MM.1S (cell line): ENCODE measurements at regions not wholly inside any gene's neighbourhood (a gene's known extent, or its start where the extent isn't known, plus 50 kb on each side); places are given as distances from the start of the nearest gene placed in this dataset.

Experiments
- DNase-seq: peaks from one replicate; pipeline ENCODE4 v3.0.0-alpha.2; 2015
- H2AFZ ChIP-seq: fragments of 300-600 bp; sonication (generic); 2 replicates; pipeline ENCODE4 v1.6.0; 2016; ENCODE audit warnings: antibody characterized with exemption, low read length
- H3F3A ChIP-seq: fragments of 300-600 bp; sonication (generic); 2 replicates; pipeline ENCODE4 v1.6.1; 2016; ENCODE audit warnings: mild to moderate bottlenecking, antibody characterized with exemption, low read length, moderate library complexity, mixed read lengths; ENCODE audit not compliant: insufficient read depth
- H3K27ac ChIP-seq: fragments of 300-600 bp; sonication (generic); 2 replicates; pipeline ENCODE4 v1.5.1; 2016; ENCODE audit warnings: mild to moderate bottlenecking, low read length
- H3K27me3 ChIP-seq: fragments of 300-600 bp; sonication (generic); replicated peaks from 2 replicates; pipeline ENCODE4 v1.6.0; 2016; ENCODE audit warnings: low read length; ENCODE audit not compliant: insufficient read depth
- H3K36me3 ChIP-seq: fragments of 300-600 bp; sonication (generic); replicated peaks from 2 replicates; pipeline ENCODE4 v1.6.1; 2016; ENCODE audit warnings: mild to moderate bottlenecking, low read length, mixed read lengths; ENCODE audit not compliant: insufficient read depth
- H3K4me1 ChIP-seq: fragments of 300-600 bp; sonication (generic); 2 replicates; pipeline ENCODE4 v1.6.1; 2016; ENCODE audit warnings: low read length, mixed read lengths
- H3K4me2 ChIP-seq: fragments of 300-600 bp; sonication (generic); 2 replicates; pipeline ENCODE4 v1.6.0; 2016; ENCODE audit warnings: low read depth, low read length
- H3K4me3 ChIP-seq: fragments of 300-600 bp; sonication (generic); 2 replicates; pipeline ENCODE4 v1.5.1; 2016; ENCODE audit warnings: low read length, mixed read lengths
- H3K79me2 ChIP-seq: fragments of 300-600 bp; sonication (generic); 2 replicates; pipeline ENCODE4 v1.6.1; 2016; ENCODE audit warnings: mixed run types, low read length, mixed read lengths
- H3K9ac ChIP-seq: fragments of 300-600 bp; sonication (generic); 2 replicates; pipeline ENCODE4 v1.6.1; 2016; ENCODE audit warnings: low read length, mixed read lengths
- H3K9me2 ChIP-seq: fragments of 300-600 bp; sonication (generic); replicated peaks from 2 replicates; pipeline ENCODE4 v1.6.1; 2016; ENCODE audit warnings: mild to moderate bottlenecking, low read length, mixed read lengths; ENCODE audit not compliant: insufficient read depth
- H3K9me3 ChIP-seq: fragments of 300-600 bp; sonication (generic); replicated peaks from 2 replicates; pipeline ENCODE4 v1.6.1; 2016; ENCODE audit warnings: mild to moderate bottlenecking, low read length, mixed read lengths; ENCODE audit not compliant: insufficient read depth
- H4K20me1 ChIP-seq: fragments of 300-600 bp; sonication (generic); 2 replicates; pipeline ENCODE4 v1.6.1; 2016; ENCODE audit warnings: mild to moderate bottlenecking, low read length, moderate library complexity, mixed read lengths; ENCODE audit not compliant: insufficient read depth
- EZH2 ChIP-seq: fragments of 300-600 bp; sonication (generic); optimal IDR thresholded peaks from 2 replicates; pipeline ENCODE3; 2017; ENCODE audit warnings: low read depth, mild to moderate bottlenecking, antibody characterized with exemption, low read length, mixed read lengths
- EZH2phosphoT487 ChIP-seq: fragments of 300-600 bp; sonication (generic); IDR thresholded peaks from 2 replicates; pipeline ENCODE4 v1.6.1; 2018; ENCODE audit warnings: antibody characterized with exemption, low read length
- TF ChIP-seq, protein P1 (sequence below): fragments of 300-600 bp; sonication (generic); IDR thresholded peaks from 2 replicates; pipeline ENCODE4 v1.5.1; 2016; ENCODE audit warnings: antibody characterized with exemption, low read length, mixed read lengths

GRCh38 chr13:106390367-106390766, 145.1 kb downstream of the EFNB2 start:
- no peak for DNase-seq
- no peaks in the 10 kb centered on the region for H3F3A ChIP-seq
- no peak overlapping the region for H3K4me2 ChIP-seq
- no peaks in the 10 kb centered on the region for H3K4me1 ChIP-seq
- H3K9me3 ChIP-seq: no peaks in the 10 kb centered on the region
- no peak overlapping the region for H2AFZ ChIP-seq
- no peak overlapping the region for H3K4me3 ChIP-seq
- no peaks in the 10 kb centered on the region for H3K9me2 ChIP-seq
- no peaks in the 10 kb centered on the region for H3K36me3 ChIP-seq
- H4K20me1 ChIP-seq: no peaks in the 10 kb centered on the region
- H3K27ac ChIP-seq: no peak overlapping the region
- no peak overlapping the region for H3K9ac ChIP-seq
- H3K27me3 ChIP-seq: no peaks in the 10 kb centered on the region
- TF ChIP-seq EZH2 (no peak), EZH2phosphoT487 (no peak)
- TF ChIP-seq, protein P1, sequence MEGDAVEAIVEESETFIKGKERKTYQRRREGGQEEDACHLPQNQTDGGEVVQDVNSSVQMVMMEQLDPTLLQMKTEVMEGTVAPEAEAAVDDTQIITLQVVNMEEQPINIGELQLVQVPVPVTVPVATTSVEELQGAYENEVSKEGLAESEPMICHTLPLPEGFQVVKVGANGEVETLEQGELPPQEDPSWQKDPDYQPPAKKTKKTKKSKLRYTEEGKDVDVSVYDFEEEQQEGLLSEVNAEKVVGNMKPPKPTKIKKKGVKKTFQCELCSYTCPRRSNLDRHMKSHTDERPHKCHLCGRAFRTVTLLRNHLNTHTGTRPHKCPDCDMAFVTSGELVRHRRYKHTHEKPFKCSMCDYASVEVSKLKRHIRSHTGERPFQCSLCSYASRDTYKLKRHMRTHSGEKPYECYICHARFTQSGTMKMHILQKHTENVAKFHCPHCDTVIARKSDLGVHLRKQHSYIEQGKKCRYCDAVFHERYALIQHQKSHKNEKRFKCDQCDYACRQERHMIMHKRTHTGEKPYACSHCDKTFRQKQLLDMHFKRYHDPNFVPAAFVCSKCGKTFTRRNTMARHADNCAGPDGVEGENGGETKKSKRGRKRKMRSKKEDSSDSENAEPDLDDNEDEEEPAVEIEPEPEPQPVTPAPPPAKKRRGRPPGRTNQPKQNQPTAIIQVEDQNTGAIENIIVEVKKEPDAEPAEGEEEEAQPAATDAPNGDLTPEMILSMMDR: no peak
- H3K79me2 ChIP-seq: no peaks in the 10 kb centered on the region

GRCh38 chr13:106385654-106386053, 149.8 kb downstream of the EFNB2 start:
- H3K27ac ChIP-seq: no peak overlapping the region
- TF ChIP-seq, protein P1: no peak
- H3K4me2 ChIP-seq: no peak overlapping the region
- no peak overlapping the region for H3K4me3 ChIP-seq
- H3K9me2 ChIP-seq: no peaks in the 10 kb centered on the region
- H3K79me2 ChIP-seq: no peaks in the 10 kb centered on the region
- H3F3A ChIP-seq: no peaks in the 10 kb centered on the region
- H3K36me3 ChIP-seq: no peaks in the 10 kb centered on the region
- H3K27me3 ChIP-seq: no peaks in the 10 kb centered on the region
- no peaks in the 10 kb centered on the region for H3K9me3 ChIP-seq
- DNase-seq: no peak
- H3K9ac ChIP-seq: no peak overlapping the region
- H4K20me1 ChIP-seq: no peaks in the 10 kb centered on the region
- no peaks in the 10 kb centered on the region for H3K4me1 ChIP-seq
- H2AFZ ChIP-seq: no peak overlapping the region

DNA sequence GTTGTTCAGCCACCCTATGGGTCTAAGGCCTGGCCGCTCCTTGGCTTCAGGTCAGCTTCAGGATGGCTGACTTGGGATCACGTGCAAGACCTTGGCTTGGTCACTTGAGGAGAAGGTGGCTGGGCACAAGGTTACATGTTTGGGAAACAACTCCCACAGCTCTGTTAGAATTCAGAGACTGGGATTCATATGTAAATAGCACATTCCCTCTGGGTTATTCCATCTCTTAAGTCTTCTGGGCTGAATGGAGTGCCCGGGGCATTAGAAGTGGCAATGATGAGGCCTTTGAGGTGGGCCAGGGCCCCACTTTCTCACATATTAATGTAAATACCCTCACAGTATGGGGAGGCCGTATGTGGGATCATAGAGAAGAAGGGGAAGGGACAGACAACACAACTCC, 150.9 kb downstream of the EFNB2 start:
- Histone ChIP-seq H3F3A (no peaks in the 10 kb centered on the region), H4K20me1 (no peaks in the 10 kb centered on the region), H3K4me3 (no peak overlapping the region), H2AFZ (no peak overlapping the region), H3K27me3 (no peaks in the 10 kb centered on the region), H3K4me1 (no peaks in the 10 kb centered on the region), H3K36me3 (no peaks in the 10 kb centered on the region), H3K9me3 (no peaks in the 10 kb centered on the region), H3K9me2 (no peaks in the 10 kb centered on the region), H3K9ac (no peak overlapping the region), H3K27ac (no peak overlapping the region), H3K4me2 (no peak overlapping the region), H3K79me2 (no peaks in the 10 kb centered on the region)
- TF ChIP-seq, protein P1: no peak
- TF ChIP-seq EZH2phosphoT487: no peak
- TF ChIP-seq EZH2: no peak
- no peak for DNase-seq

DNA sequence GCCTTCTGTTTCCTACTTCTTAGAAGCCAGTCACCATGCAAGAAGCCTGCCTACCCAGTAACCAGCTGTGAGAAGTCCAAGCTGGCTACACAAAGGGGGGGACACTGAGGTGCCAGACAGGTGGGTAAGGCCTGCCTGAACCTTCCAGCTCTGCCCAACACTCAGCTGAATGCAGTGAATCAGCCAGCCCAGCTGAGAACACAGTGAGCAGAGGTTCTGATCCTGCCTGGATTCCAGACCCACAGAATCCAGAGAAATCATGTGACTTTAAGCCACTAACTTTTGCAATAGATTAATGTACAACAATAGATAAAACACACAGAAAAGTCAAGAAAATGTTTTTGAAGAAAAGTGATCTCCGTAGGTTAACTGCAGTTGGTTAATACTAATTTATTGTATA, 151.7 kb downstream of the EFNB2 start:
- H3K9ac ChIP-seq: no peak overlapping the region
- no peak overlapping the region for H3K27ac ChIP-seq
- H3K36me3 ChIP-seq: no peaks in the 10 kb centered on the region
- H2AFZ ChIP-seq: no peak overlapping the region
- no peaks in the 10 kb centered on the region for H3K79me2 ChIP-seq
- H3K27me3 ChIP-seq: no peaks in the 10 kb centered on the region
- H4K20me1 ChIP-seq: no peaks in the 10 kb centered on the region
- H3F3A ChIP-seq: no peaks in the 10 kb centered on the region
- no peak overlapping the region for H3K4me3 ChIP-seq
- no peak for DNase-seq
- no peak for TF ChIP-seq EZH2phosphoT487
- no peak for TF ChIP-seq EZH2
- TF ChIP-seq, protein P1: no peak
- no peaks in the 10 kb centered on the region for H3K9me3 ChIP-seq
- H3K4me1 ChIP-seq: no peaks in the 10 kb centered on the region
- no peaks in the 10 kb centered on the region for H3K9me2 ChIP-seq
- no peak overlapping the region for H3K4me2 ChIP-seq
